Neural progenitor cell (in vitro differentiated cells): ENCODE measurements at regions not wholly inside any gene's neighbourhood (a gene's known extent, or its start where the extent isn't known, plus 50 kb on each side); places are given as distances from the start of the nearest gene placed in this dataset.

Experiments used
- DNase-seq: peaks from one replicate; pipeline ENCODE4 v3.0.0-alpha.2; 2016; ENCODE audit warnings: low spot score
- H2AFZ ChIP-seq: fragments of 200-600 bp; sonication (generic); replicated peaks from 2 replicates; pipeline ENCODE4 v1.6.1; 2016; ENCODE audit warnings: antibody characterized with exemption
- H3F3A ChIP-seq: fragments of 200-600 bp; sonication (generic); 2 replicates; pipeline ENCODE4 v1.6.1; 2016; ENCODE audit warnings: antibody characterized with exemption, low read depth
- H3K27ac ChIP-seq: fragments of 200-600 bp; sonication (generic); 2 replicates; pipeline ENCODE4 v1.5.1; 2016; ENCODE audit warnings: mild to moderate bottlenecking
- H3K27me3 ChIP-seq: fragments of 200-600 bp; sonication (generic); 2 replicates; pipeline ENCODE4 v1.6.1; 2016; ENCODE audit warnings: mild to moderate bottlenecking, moderate library complexity
- H3K36me3 ChIP-seq: fragments of 200-600 bp; sonication (generic); 2 replicates; pipeline ENCODE4 v1.5.1; 2016
- H3K4me1 ChIP-seq: fragments of 200-600 bp; sonication (generic); 2 replicates; pipeline ENCODE4 v1.6.1; 2016; ENCODE audit warnings: mixed run types
- H3K4me2 ChIP-seq: fragments of 200-600 bp; sonication (generic); 2 replicates; pipeline ENCODE4 v1.6.1; 2016
- H3K4me3 ChIP-seq: fragments of 200-600 bp; sonication (generic); 2 replicates; pipeline ENCODE4 v1.5.1; 2016
- H3K79me2 ChIP-seq: fragments of 200-600 bp; sonication (generic); 2 replicates; pipeline ENCODE4 v1.6.1; 2016; ENCODE audit warnings: low read depth
- H3K9ac ChIP-seq: fragments of 200-600 bp; sonication (generic); 2 replicates; pipeline ENCODE4 v1.6.1; 2016
- H3K9me3 ChIP-seq: fragments of 200-600 bp; sonication (generic); 2 replicates; pipeline ENCODE4 v1.5.1; 2016; ENCODE audit warnings: low read depth
- H4K20me1 ChIP-seq: fragments of 200-600 bp; sonication (generic); 2 replicates; pipeline ENCODE4 v1.6.1; 2016; ENCODE audit warnings: low read depth
- H3K27ac Mint-ChIP-seq: 3 replicates; pipeline ENCODE4 v1.8.0; 2021; ENCODE audit warnings: mixed read lengths
- H3K27me3 Mint-ChIP-seq: 2 replicates; pipeline ENCODE4 v1.8.0; 2022; ENCODE audit warnings: low read depth, mild to moderate bottlenecking, inconsistent platforms, moderate library complexity, mixed read lengths; ENCODE audit not compliant: insufficient read depth
- H3K36me3 Mint-ChIP-seq: 3 replicates; pipeline ENCODE4 v1.8.0; 2021; ENCODE audit warnings: mixed read lengths
- H3K4me1 Mint-ChIP-seq: 3 replicates; pipeline ENCODE4 v1.8.0; 2021; ENCODE audit warnings: mixed read lengths
- H3K4me3 Mint-ChIP-seq: 3 replicates; pipeline ENCODE4 v1.8.0; 2021; ENCODE audit warnings: mild to moderate bottlenecking, moderate library complexity, mixed read lengths
- H3K9me3 Mint-ChIP-seq: 3 replicates; pipeline ENCODE4 v1.8.0; 2020; ENCODE audit warnings: mixed read lengths
- CTCF ChIP-seq: fragments of 200-600 bp; sonication (generic); IDR thresholded peaks from 2 replicates; pipeline ENCODE4 v1.5.1; 2017; ENCODE audit warnings: antibody characterized with exemption, mild to moderate bottlenecking
- EZH2 ChIP-seq: fragments of 200-600 bp; sonication (generic); IDR thresholded peaks from 2 replicates; pipeline ENCODE4 v1.6.1; 2017; ENCODE audit warnings: antibody characterized with exemption, mild to moderate bottlenecking, moderate library complexity
- EZH2phosphoT487 ChIP-seq: fragments of 200-600 bp; sonication (generic); IDR thresholded peaks from 2 replicates; pipeline ENCODE4 v1.6.1; 2017; ENCODE audit warnings: antibody characterized with exemption

GRCh38 chr6:77217896-77218295 is 245.4 kb downstream of the HTR1B start:
- Mint-ChIP-seq H3K27ac (no peak overlapping the region), H3K36me3 (no peaks in the 10 kb centered on the region), H3K4me1 (no peaks in the 10 kb centered on the region), H3K4me3 (no peak overlapping the region), H3K27me3 (no peaks in the 10 kb centered on the region), H3K9me3 (peaks cover 10% of the 10 kb centered on the region)
- Histone ChIP-seq H3K79me2 (no peaks in the 10 kb centered on the region), H3K9ac (no peak overlapping the region), H3F3A (no peaks in the 10 kb centered on the region), H3K4me1 (no peaks in the 10 kb centered on the region), H3K4me3 (no peak overlapping the region), H3K27ac (no peak overlapping the region), H4K20me1 (no peaks in the 10 kb centered on the region), H2AFZ (no peak overlapping the region), H3K27me3 (no peaks in the 10 kb centered on the region), H3K9me3 (no peaks in the 10 kb centered on the region), H3K36me3 (no peaks in the 10 kb centered on the region), H3K4me2 (no peak overlapping the region)
- no peak for DNase-seq
- TF ChIP-seq CTCF = no peak
- TF ChIP-seq EZH2phosphoT487 = no peak
- no peak for TF ChIP-seq EZH2

GRCh38 chr6:77205936-77206335 is 257.4 kb downstream of the HTR1B start:
- Histone ChIP-seq H3K36me3 (no peaks in the 10 kb centered on the region), H3K27me3 (no peaks in the 10 kb centered on the region), H4K20me1 (no peaks in the 10 kb centered on the region), H3K4me2 (no peak overlapping the region), H3K9me3 (no peaks in the 10 kb centered on the region), H3K79me2 (no peaks in the 10 kb centered on the region), H3F3A (no peaks in the 10 kb centered on the region), H3K4me3 (no peak overlapping the region), H3K4me1 (no peaks in the 10 kb centered on the region), H2AFZ (no peak overlapping the region), H3K27ac (no peak overlapping the region), H3K9ac (no peak overlapping the region)
- no peaks in the 10 kb centered on the region for H3K4me1 Mint-ChIP-seq
- DNase-seq = no peak
- no peaks in the 10 kb centered on the region for H3K36me3 Mint-ChIP-seq
- no peaks in the 10 kb centered on the region for H3K9me3 Mint-ChIP-seq
- no peak for TF ChIP-seq EZH2phosphoT487
- no peak for TF ChIP-seq CTCF
- TF ChIP-seq EZH2 = no peak
- no peak overlapping the region for H3K27ac Mint-ChIP-seq
- H3K27me3 Mint-ChIP-seq = no peaks in the 10 kb centered on the region
- H3K4me3 Mint-ChIP-seq = no peak overlapping the region

GRCh38 chr6:77204555-77204954 is 258.7 kb downstream of the HTR1B start:
- no peaks in the 10 kb centered on the region for H3K79me2 ChIP-seq
- no peaks in the 10 kb centered on the region for H3K27me3 ChIP-seq
- no peak overlapping the region for H3K4me2 ChIP-seq
- H3K4me3 Mint-ChIP-seq = no peak overlapping the region
- no peaks in the 10 kb centered on the region for H4K20me1 ChIP-seq
- H3K27ac Mint-ChIP-seq = no peak overlapping the region
- no peak for DNase-seq
- no peaks in the 10 kb centered on the region for H3K4me1 Mint-ChIP-seq
- no peaks in the 10 kb centered on the region for H3K36me3 ChIP-seq
- H3K9ac ChIP-seq = no peak overlapping the region
- no peak overlapping the region for H3K27ac ChIP-seq
- H3K4me3 ChIP-seq = no peak overlapping the region
- H3F3A ChIP-seq = no peaks in the 10 kb centered on the region
- no peak overlapping the region for H2AFZ ChIP-seq
- H3K4me1 ChIP-seq = no peaks in the 10 kb centered on the region
- H3K9me3 Mint-ChIP-seq = no peaks in the 10 kb centered on the region
- H3K9me3 ChIP-seq = no peaks in the 10 kb centered on the region
- TF ChIP-seq EZH2 = no peak
- no peak for TF ChIP-seq EZH2phosphoT487
- TF ChIP-seq CTCF = no peak
- H3K27me3 Mint-ChIP-seq = peaks cover 2% of the 10 kb centered on the region
- H3K36me3 Mint-ChIP-seq = no peaks in the 10 kb centered on the region

GRCh38 chr6:77183447-77183846 is 279.8 kb downstream of the HTR1B start:
- Histone ChIP-seq H3K36me3 (no peaks in the 10 kb centered on the region), H3K79me2 (no peaks in the 10 kb centered on the region), H3K4me1 (no peaks in the 10 kb centered on the region), H3K27me3 (no peaks in the 10 kb centered on the region), H3F3A (no peaks in the 10 kb centered on the region), H3K9me3 (no peaks in the 10 kb centered on the region), H3K4me3 (no peak overlapping the region), H3K27ac (no peak overlapping the region), H3K9ac (no peak overlapping the region), H2AFZ (no peak overlapping the region), H3K4me2 (no peak overlapping the region), H4K20me1 (no peaks in the 10 kb centered on the region)
- H3K9me3 Mint-ChIP-seq = no peaks in the 10 kb centered on the region
- H3K4me3 Mint-ChIP-seq = no peak overlapping the region
- H3K4me1 Mint-ChIP-seq = peaks cover 6% of the 10 kb centered on the region
- TF ChIP-seq EZH2 (no peak), EZH2phosphoT487 (no peak), CTCF (no peak)
- DNase-seq = no peak
- no peaks in the 10 kb centered on the region for H3K36me3 Mint-ChIP-seq
- peaks cover 5% of the 10 kb centered on the region for H3K27me3 Mint-ChIP-seq
- no peak overlapping the region for H3K27ac Mint-ChIP-seq
